K562 (cell line): ENCODE measurements at regions not wholly inside any gene's neighbourhood (a gene's known extent, or its start where the extent isn't known, plus 50 kb on each side); places are given as distances from the start of the nearest gene placed in this dataset.

ENCODE experiments used
- CHCHD3 ChIP-seq: fragments of 250-450 bp; sonication (Bioruptor Pico); IDR thresholded peaks from 2 replicates; pipeline ENCODE4 v2.1.2; 2022; ENCODE audit warnings: mild to moderate bottlenecking
- TSHZ1 ChIP-seq: fragments of 250-450 bp; sonication (Bioruptor Pico); IDR thresholded peaks from 2 replicates; pipeline ENCODE4 v1.4.0; 2020; ENCODE audit warnings: mild to moderate bottlenecking, moderate library complexity
- ZNF316 ChIP-seq: fragments of 450-650 bp; IDR thresholded peaks from 2 replicates; pipeline ENCODE4 v1.6.1; 2016
- TF ChIP-seq, protein P1 (sequence below): fragments of 200-600 bp; sonication (generic); IDR thresholded peaks from one replicate; pipeline ENCODE4 v1.6.1; 2012; ENCODE audit warnings: mild to moderate bottlenecking, low read depth, low read length, inconsistent platforms

- TF ChIP-seq, protein P1, sequence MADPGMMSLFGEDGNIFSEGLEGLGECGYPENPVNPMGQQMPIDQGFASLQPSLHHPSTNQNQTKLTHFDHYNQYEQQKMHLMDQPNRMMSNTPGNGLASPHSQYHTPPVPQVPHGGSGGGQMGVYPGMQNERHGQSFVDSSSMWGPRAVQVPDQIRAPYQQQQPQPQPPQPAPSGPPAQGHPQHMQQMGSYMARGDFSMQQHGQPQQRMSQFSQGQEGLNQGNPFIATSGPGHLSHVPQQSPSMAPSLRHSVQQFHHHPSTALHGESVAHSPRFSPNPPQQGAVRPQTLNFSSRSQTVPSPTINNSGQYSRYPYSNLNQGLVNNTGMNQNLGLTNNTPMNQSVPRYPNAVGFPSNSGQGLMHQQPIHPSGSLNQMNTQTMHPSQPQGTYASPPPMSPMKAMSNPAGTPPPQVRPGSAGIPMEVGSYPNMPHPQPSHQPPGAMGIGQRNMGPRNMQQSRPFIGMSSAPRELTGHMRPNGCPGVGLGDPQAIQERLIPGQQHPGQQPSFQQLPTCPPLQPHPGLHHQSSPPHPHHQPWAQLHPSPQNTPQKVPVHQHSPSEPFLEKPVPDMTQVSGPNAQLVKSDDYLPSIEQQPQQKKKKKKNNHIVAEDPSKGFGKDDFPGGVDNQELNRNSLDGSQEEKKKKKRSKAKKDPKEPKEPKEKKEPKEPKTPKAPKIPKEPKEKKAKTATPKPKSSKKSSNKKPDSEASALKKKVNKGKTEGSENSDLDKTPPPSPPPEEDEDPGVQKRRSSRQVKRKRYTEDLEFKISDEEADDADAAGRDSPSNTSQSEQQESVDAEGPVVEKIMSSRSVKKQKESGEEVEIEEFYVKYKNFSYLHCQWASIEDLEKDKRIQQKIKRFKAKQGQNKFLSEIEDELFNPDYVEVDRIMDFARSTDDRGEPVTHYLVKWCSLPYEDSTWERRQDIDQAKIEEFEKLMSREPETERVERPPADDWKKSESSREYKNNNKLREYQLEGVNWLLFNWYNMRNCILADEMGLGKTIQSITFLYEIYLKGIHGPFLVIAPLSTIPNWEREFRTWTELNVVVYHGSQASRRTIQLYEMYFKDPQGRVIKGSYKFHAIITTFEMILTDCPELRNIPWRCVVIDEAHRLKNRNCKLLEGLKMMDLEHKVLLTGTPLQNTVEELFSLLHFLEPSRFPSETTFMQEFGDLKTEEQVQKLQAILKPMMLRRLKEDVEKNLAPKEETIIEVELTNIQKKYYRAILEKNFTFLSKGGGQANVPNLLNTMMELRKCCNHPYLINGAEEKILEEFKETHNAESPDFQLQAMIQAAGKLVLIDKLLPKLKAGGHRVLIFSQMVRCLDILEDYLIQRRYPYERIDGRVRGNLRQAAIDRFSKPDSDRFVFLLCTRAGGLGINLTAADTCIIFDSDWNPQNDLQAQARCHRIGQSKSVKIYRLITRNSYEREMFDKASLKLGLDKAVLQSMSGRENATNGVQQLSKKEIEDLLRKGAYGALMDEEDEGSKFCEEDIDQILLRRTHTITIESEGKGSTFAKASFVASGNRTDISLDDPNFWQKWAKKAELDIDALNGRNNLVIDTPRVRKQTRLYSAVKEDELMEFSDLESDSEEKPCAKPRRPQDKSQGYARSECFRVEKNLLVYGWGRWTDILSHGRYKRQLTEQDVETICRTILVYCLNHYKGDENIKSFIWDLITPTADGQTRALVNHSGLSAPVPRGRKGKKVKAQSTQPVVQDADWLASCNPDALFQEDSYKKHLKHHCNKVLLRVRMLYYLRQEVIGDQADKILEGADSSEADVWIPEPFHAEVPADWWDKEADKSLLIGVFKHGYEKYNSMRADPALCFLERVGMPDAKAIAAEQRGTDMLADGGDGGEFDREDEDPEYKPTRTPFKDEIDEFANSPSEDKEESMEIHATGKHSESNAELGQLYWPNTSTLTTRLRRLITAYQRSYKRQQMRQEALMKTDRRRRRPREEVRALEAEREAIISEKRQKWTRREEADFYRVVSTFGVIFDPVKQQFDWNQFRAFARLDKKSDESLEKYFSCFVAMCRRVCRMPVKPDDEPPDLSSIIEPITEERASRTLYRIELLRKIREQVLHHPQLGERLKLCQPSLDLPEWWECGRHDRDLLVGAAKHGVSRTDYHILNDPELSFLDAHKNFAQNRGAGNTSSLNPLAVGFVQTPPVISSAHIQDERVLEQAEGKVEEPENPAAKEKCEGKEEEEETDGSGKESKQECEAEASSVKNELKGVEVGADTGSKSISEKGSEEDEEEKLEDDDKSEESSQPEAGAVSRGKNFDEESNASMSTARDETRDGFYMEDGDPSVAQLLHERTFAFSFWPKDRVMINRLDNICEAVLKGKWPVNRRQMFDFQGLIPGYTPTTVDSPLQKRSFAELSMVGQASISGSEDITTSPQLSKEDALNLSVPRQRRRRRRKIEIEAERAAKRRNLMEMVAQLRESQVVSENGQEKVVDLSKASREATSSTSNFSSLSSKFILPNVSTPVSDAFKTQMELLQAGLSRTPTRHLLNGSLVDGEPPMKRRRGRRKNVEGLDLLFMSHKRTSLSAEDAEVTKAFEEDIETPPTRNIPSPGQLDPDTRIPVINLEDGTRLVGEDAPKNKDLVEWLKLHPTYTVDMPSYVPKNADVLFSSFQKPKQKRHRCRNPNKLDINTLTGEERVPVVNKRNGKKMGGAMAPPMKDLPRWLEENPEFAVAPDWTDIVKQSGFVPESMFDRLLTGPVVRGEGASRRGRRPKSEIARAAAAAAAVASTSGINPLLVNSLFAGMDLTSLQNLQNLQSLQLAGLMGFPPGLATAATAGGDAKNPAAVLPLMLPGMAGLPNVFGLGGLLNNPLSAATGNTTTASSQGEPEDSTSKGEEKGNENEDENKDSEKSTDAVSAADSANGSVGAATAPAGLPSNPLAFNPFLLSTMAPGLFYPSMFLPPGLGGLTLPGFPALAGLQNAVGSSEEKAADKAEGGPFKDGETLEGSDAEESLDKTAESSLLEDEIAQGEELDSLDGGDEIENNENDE, result no peak
- TF ChIP-seq CHCHD3 (CRISPR knock-in tag) (no peak), ZNF316 (no peak), TSHZ1 (CRISPR knock-in tag) (no peak)
Observed at GRCh38 chr6:100228834-100229441, 234.9 kb upstream of the MCHR2 start (continued).
